GM19025 (cell line): ENCODE measurements at regions not wholly inside any gene's neighbourhood (a gene's known extent, or its start where the extent isn't known, plus 50 kb on each side); places are given as distances from the start of the nearest gene placed in this dataset.
A peak's percentile ranks its signal among the peaks of the same experiment; 100 is the strongest.

Experiments used
- ATAC-seq: cut with Tn5 transposase; IDR thresholded peaks from one replicate; pipeline ENCODE4 v1.9.1; 2021; ENCODE audit warnings: mild to moderate bottlenecking, low read depth, moderate library complexity; ENCODE audit not compliant: unreplicated experiment

GRCh38 chr4:154001193-154001592, 212.3 kb upstream of the SFRP2 start:
- ATAC-seq = no peak

- no peak for ATAC-seq
Observed at GRCh38 chr4:153997516-153997915, 208.6 kb upstream of the SFRP2 start.

- ATAC-seq = no peak
Observed at GRCh38 chr4:153989505-153989904, 200.6 kb upstream of the SFRP2 start.

GRCh38 chr4:153988492-153989363, 199.8 kb upstream of the SFRP2 start:
- no peak for ATAC-seq

- ATAC-seq = no peak
Observed at GRCh38 chr4:153987291-153987690, 198.4 kb upstream of the SFRP2 start.

- no peak for ATAC-seq
Observed at GRCh38 chr4:153976954-153977353, 188.1 kb upstream of the SFRP2 start.

- ATAC-seq = no peak
Observed at GRCh38 chr4:153974452-153974851, 185.6 kb upstream of the SFRP2 start.

- ATAC-seq = no peak
Observed at GRCh38 chr4:153973942-153974341, 185.1 kb upstream of the SFRP2 start.

GRCh38 chr4:153971899-153972298, 183.0 kb upstream of the SFRP2 start:
- no peak for ATAC-seq

- no peak for ATAC-seq
Observed at GRCh38 chr4:153970169-153970568, 181.3 kb upstream of the SFRP2 start.

GRCh38 chr4:153969542-153969941, 180.7 kb upstream of the SFRP2 start:
- ATAC-seq = no peak

GRCh38 chr4:153966641-153967040, 177.8 kb upstream of the SFRP2 start:
- no peak for ATAC-seq

GRCh38 chr4:153963216-153963615, 174.3 kb upstream of the SFRP2 start:
- no peak for ATAC-seq

- peak; percentile 75 for ATAC-seq
Observed at GRCh38 chr4:153962311-153963039, 173.6 kb upstream of the SFRP2 start.

- ATAC-seq = no peak
Observed at GRCh38 chr4:153955327-153955726, 166.4 kb upstream of the SFRP2 start.

GRCh38 chr4:153954654-153955053, 165.8 kb upstream of the SFRP2 start:
- no peak for ATAC-seq

GRCh38 chr4:153950100-153950979, 161.5 kb upstream of the SFRP2 start:
- peak; percentile 49 for ATAC-seq

- no peak for ATAC-seq
Observed at GRCh38 chr4:153948041-153948440, 159.2 kb upstream of the SFRP2 start.

- ATAC-seq = no peak
Observed at GRCh38 chr4:153947124-153947523, 158.2 kb upstream of the SFRP2 start.

GRCh38 chr4:153945704-153946103, 156.8 kb upstream of the SFRP2 start:
- no peak for ATAC-seq
